HepG2 (cell line): ENCODE measurements at regions not wholly inside any gene's neighbourhood (a gene's known extent, or its start where the extent isn't known, plus 50 kb on each side); places are given as distances from the start of the nearest gene placed in this dataset.

ENCODE experiments used
- AFF4 ChIP-seq: sonication (generic); formaldehyde crosslinking; IDR thresholded peaks from 2 replicates; pipeline ENCODE4 v1.4.0; 2020; ENCODE audit warnings: missing genetic modification reagents
- ATF3 ChIP-seq: sonication (generic); formaldehyde crosslinking; IDR thresholded peaks from 2 replicates; pipeline ENCODE4 v1.4.0; 2020; ENCODE audit warnings: missing genetic modification reagents
- CTCF ChIP-seq: sonication (generic); formaldehyde crosslinking; IDR thresholded peaks from 2 replicates; pipeline ENCODE4 v1.5.0; 2020; ENCODE audit warnings: mild to moderate bottlenecking, missing genetic modification reagents, moderate library complexity
- FOXA1 ChIP-seq, 2 experiments: fragments of 450-650 bp in 1 of 2; sonication (generic) in 1 of 2; formaldehyde crosslinking in 1 of 2; IDR thresholded peaks; 2 replicates each; pipeline versions ENCODE4 v1.4.0 to v1.6.1; 2016 to 2020; ENCODE audit warnings: missing genetic modification reagents in 1 of 2
- HNF1B ChIP-seq: sonication (generic); formaldehyde crosslinking; IDR thresholded peaks from 2 replicates; pipeline ENCODE4 v1.5.1; 2020; ENCODE audit warnings: mild to moderate bottlenecking, moderate library complexity, missing genetic modification reagents
- MXD1 ChIP-seq: sonication (generic); formaldehyde crosslinking; IDR thresholded peaks from 2 replicates; pipeline ENCODE4 v1.4.0; 2020; ENCODE audit warnings: mild to moderate bottlenecking, missing genetic modification reagents
- NBN ChIP-seq: fragments of 450-650 bp; conservative IDR thresholded peaks from 2 replicates; pipeline ENCODE4 v1.6.1; 2017
- POLR2AphosphoS5 ChIP-seq: IDR thresholded peaks from 2 replicates; pipeline ENCODE4 v1.6.1; 2012; ENCODE audit warnings: low read depth, low read length
- SPEN ChIP-seq: sonication (generic); formaldehyde crosslinking; IDR thresholded peaks from 2 replicates; pipeline ENCODE4 v1.5.1; 2020; ENCODE audit warnings: low read depth, mild to moderate bottlenecking, missing genetic modification reagents
- U2AF1 ChIP-seq: fragments of 200-400 bp; formaldehyde crosslinking; optimal IDR thresholded peaks from 2 replicates; pipeline ENCODE3; 2017; ENCODE audit warnings: mild to moderate bottlenecking, low read depth, low read length
- ZBTB40 ChIP-seq, 2 experiments: fragments of 450-650 bp in 1 of 2; sonication (generic) in 1 of 2; formaldehyde crosslinking in 1 of 2; IDR thresholded peaks; 2 replicates each; pipeline versions ENCODE4 v1.6.1 to v1.8.0; 2016 to 2022; ENCODE audit warnings: antibody characterized with exemption in 1 of 2, mild to moderate bottlenecking in 1 of 2, missing genetic modification reagents in 1 of 2
- ZNF451 ChIP-seq: sonication (generic); formaldehyde crosslinking; IDR thresholded peaks from 2 replicates; pipeline ENCODE4 v1.5.0; 2020; ENCODE audit warnings: mild to moderate bottlenecking, missing genetic modification reagents
- ZSCAN5A ChIP-seq: sonication (generic); formaldehyde crosslinking; IDR thresholded peaks from 2 replicates; pipeline ENCODE4 v1.8.0; 2022; ENCODE audit warnings: mild to moderate bottlenecking, missing genetic modification reagents, borderline replicate concordance

- TF ChIP-seq ZBTB40 (IDR thresholded peaks at IDR 0.05) (no peak), ZBTB40 (CRISPR knock-in tag; IDR thresholded peaks at IDR 0.05) (no peak), AFF4 (CRISPR knock-in tag) (no peak), U2AF1 (no peak), ATF3 (CRISPR knock-in tag) (no peak), ZNF451 (CRISPR knock-in tag) (no peak), FOXA1 (IDR thresholded peaks at IDR 0.05) (no peak), FOXA1 (CRISPR knock-in tag; IDR thresholded peaks at IDR 0.05) (no peak), SPEN (CRISPR knock-in tag) (no peak), CTCF (CRISPR knock-in tag) (no peak), NBN (no peak), POLR2AphosphoS5 (no peak), HNF1B (CRISPR knock-in tag) (no peak), MXD1 (CRISPR knock-in tag) (no peak), ZSCAN5A (CRISPR knock-in tag) (no peak)
These were observed 185.9 kb downstream of the ABHD5 start for GRCh38 chr3:43876648-43877047.
